GM12872 (cell line): ENCODE measurements at regions not wholly inside any gene's neighbourhood (a gene's known extent, or its start where the extent isn't known, plus 50 kb on each side); places are given as distances from the start of the nearest gene placed in this dataset.

Experiments
- CTCF ChIP-seq: IDR thresholded peaks from 3 replicates; pipeline ENCODE4 v1.5.1; 2011; ENCODE audit warnings: low read depth, mild to moderate bottlenecking, low read length, moderate library complexity; ENCODE audit not compliant: insufficient read depth

GRCh38 chr9:11595756-11596155 lies 983.0 kb upstream of the PTPRD start:
- no peak for TF ChIP-seq CTCF

GRCh38 chr9:11618241-11618805 lies 1005.5 kb upstream of the PTPRD start:
- 0 out of 3 replicates have a peak, but pooled peaks have one; percentile 4 for TF ChIP-seq CTCF

GRCh38 chr9:11632691-11633090 lies 1019.9 kb upstream of the PTPRD start:
- TF ChIP-seq CTCF: no peak

GRCh38 chr9:11646831-11647230 lies 1034.0 kb upstream of the PTPRD start:
- no peak for TF ChIP-seq CTCF

- no peak for TF ChIP-seq CTCF
These were observed 1039.3 kb upstream of the TYRP1 start for GRCh38 chr9:11653867-11654266.

- TF ChIP-seq CTCF: no peak
These were observed 1029.3 kb upstream of the TYRP1 start for GRCh38 chr9:11663913-11664312.

- no peak for TF ChIP-seq CTCF
These were observed 1016.4 kb upstream of the TYRP1 start for GRCh38 chr9:11676821-11677220.
